Stimulated activated naive B cell treated with anti-CD40 and anti-IgM and Interleukin-4, amounts not matched to agents 10 μg/mL and 1 μg/mL and 100 μg/mL, for 72 hours (primary cell): ENCODE measurements at regions not wholly inside any gene's neighbourhood (a gene's known extent, or its start where the extent isn't known, plus 50 kb on each side); places are given as distances from the start of the nearest gene placed in this dataset.
"Not testable (repeated sequence)": the region's sequence is repeated elsewhere in the genome, so short reads cannot be mapped to it uniquely, and the experiment has no call there.

Experiments used
- ATAC-seq, 2 donors: fragments of 150-1000 bp; cut with Tn5 transposase; replicated peaks; 2 replicates each; pipeline ENCODE4 v1.10.0; 2021; ENCODE audit warnings: moderate library complexity in 1 of 2
- DNase-seq: peaks from one replicate; pipeline ENCODE4 v3.0.0; 2021
- H3K27ac Mint-ChIP-seq: one replicate; pipeline ENCODE4 v1.8.0; 2022; ENCODE audit warnings: mild to moderate bottlenecking, mixed read lengths
- H3K27me3 Mint-ChIP-seq, 2 donors: one replicate each; pipeline ENCODE4 v1.8.0; 2022; ENCODE audit warnings: mixed read lengths in 2 of 2
- H3K36me3 Mint-ChIP-seq, 2 donors: one replicate each; pipeline ENCODE4 v1.8.0; 2022; ENCODE audit warnings: mixed read lengths in 2 of 2, mild to moderate bottlenecking in 1 of 2
- H3K4me1 Mint-ChIP-seq, 2 donors: one replicate each; pipeline ENCODE4 v1.8.0; 2022; ENCODE audit warnings: mixed read lengths in 2 of 2, mild to moderate bottlenecking in 1 of 2
- H3K4me3 Mint-ChIP-seq, 2 donors: one replicate each; pipeline ENCODE4 v1.8.0; 2022; ENCODE audit warnings: mild to moderate bottlenecking in 2 of 2, mixed read lengths in 2 of 2, moderate library complexity in 1 of 2
- H3K9me3 Mint-ChIP-seq, 2 donors: one replicate each; pipeline ENCODE4 v1.8.0; 2022; ENCODE audit warnings: mixed read lengths in 2 of 2, mild to moderate bottlenecking in 1 of 2

DNA sequence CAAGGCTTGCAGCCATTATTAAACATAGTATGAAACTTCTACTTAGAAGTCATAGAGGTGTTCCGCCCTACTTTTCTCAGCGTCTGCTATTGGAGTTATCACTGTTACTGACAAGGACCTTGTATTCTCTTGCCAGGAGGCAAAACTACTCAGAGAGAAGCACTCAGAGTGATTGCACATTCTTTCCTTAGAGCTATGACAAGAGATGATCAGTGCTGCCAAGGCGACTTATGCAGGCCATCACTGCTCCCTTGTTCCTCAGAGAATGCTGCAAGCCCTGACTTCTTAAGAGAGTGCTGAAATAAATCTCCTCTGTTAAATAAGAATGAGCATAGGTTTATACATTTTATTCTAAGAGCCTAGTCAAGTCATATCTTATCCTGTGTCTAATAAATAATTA, 534.6 kb upstream of the PHF14 start:
- no peaks in the 10 kb centered on the region for H3K4me1 Mint-ChIP-seq
- peaks cover 4 to 20% of the 10 kb centered on the region in 2 donors for H3K9me3 Mint-ChIP-seq
- H3K27ac Mint-ChIP-seq, result no peak overlapping the region
- H3K36me3 Mint-ChIP-seq, result no peaks in the 10 kb centered on the region
- no peak for ATAC-seq
- no peaks in the 10 kb centered on the region for H3K27me3 Mint-ChIP-seq
- no peak overlapping the region for H3K4me3 Mint-ChIP-seq
- no peak for DNase-seq

GRCh38 chr7:10455936-10456335, 517.7 kb upstream of the PHF14 start:
- Mint-ChIP-seq H3K27me3 (no peaks in the 10 kb centered on the region), H3K36me3 (no peaks in the 10 kb centered on the region), H3K27ac (no peak overlapping the region), H3K4me1 (no peaks in the 10 kb centered on the region), H3K9me3 (peaks cover 7% of the 10 kb centered on the region in 2 donors), H3K4me3 (no peak overlapping the region)
- DNase-seq (no peak), ATAC-seq (no peak)

- DNase-seq, result no peak
- ATAC-seq, result no peak
- Mint-ChIP-seq H3K4me1 (no peaks in the 10 kb centered on the region), H3K27me3 (no peaks in the 10 kb centered on the region), H3K4me3 (no peak overlapping the region), H3K9me3 (peaks cover 4% of the 10 kb centered on the region in 2 donors), H3K27ac (no peak overlapping the region), H3K36me3 (no peaks in the 10 kb centered on the region)
These were observed 513.2 kb upstream of the PHF14 start for GRCh38 chr7:10460474-10460873.

GRCh38 chr7:10463701-10464100, 510.0 kb upstream of the PHF14 start:
- H3K4me1 Mint-ChIP-seq, result no peaks in the 10 kb centered on the region
- ATAC-seq, result no peak
- DNase-seq, result no peak

DNA sequence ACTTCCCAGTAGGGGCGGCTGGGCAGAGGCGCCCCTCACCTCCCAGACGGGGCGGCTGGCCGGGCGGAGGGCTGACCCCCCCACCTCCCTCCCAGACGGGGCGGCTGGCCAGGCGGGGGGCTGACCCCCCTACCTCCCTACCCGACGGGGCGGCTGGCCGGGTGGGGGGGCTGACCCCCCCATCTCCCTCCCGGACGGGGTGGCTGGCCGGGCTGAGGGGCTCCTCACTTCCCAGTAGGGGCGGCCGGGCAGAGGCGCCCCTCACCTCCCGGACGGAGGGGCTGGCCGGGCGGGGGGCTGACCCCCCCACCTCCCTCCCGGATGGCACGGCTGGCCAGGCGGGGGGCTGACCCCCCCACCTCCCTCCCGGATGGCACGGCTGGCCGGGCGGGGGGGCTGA, 508.1 kb upstream of the PHF14 start:
- H3K36me3 Mint-ChIP-seq, DNase-seq, ATAC-seq, H3K4me1 Mint-ChIP-seq, H3K27me3 Mint-ChIP-seq, H3K27ac Mint-ChIP-seq, H3K4me3 Mint-ChIP-seq, H3K9me3 Mint-ChIP-seq: not testable (repeated sequence)

More at GRCh38 chr7:10463701-10464100, 510.0 kb upstream of the PHF14 start:
- Mint-ChIP-seq H3K9me3 (no peaks in the 10 kb centered on the region), H3K36me3 (no peaks in the 10 kb centered on the region), H3K27ac (no peak overlapping the region), H3K4me3 (no peak overlapping the region), H3K27me3 (no peaks in the 10 kb centered on the region)

- Mint-ChIP-seq H3K27me3 (no peaks in the 10 kb centered on the region), H3K36me3 (no peaks in the 10 kb centered on the region), H3K27ac (no peak overlapping the region), H3K9me3 (no peaks in the 10 kb centered on the region), H3K4me1 (no peaks in the 10 kb centered on the region), H3K4me3 (no peak overlapping the region)
- DNase-seq (no peak), ATAC-seq (no peak)
These were observed 504.8 kb upstream of the PHF14 start for GRCh38 chr7:10468908-10469307.

DNA sequence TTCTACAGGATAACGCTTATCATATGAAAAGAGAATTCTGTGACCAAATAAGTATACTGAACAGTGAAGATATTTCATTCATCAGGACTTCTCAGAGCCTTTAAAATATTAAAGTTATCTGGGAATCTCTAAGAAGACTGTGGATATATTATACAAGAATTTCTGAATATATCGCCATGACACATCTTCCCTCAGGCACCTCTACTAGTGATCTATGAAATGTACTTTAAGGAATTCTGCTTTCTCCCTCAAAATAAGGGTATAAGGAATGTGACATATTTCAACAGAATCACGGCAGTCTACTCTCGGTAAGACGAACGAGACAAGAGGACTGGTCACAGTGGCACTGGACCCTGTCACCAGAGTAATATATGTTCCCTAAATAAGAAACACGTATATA, 504.2 kb upstream of the PHF14 start:
- Mint-ChIP-seq H3K9me3 (no peaks in the 10 kb centered on the region), H3K4me1 (no peaks in the 10 kb centered on the region), H3K27ac (no peak overlapping the region), H3K36me3 (no peaks in the 10 kb centered on the region), H3K27me3 (no peaks in the 10 kb centered on the region), H3K4me3 (no peak overlapping the region)
- DNase-seq (no peak), ATAC-seq (no peak)

DNA sequence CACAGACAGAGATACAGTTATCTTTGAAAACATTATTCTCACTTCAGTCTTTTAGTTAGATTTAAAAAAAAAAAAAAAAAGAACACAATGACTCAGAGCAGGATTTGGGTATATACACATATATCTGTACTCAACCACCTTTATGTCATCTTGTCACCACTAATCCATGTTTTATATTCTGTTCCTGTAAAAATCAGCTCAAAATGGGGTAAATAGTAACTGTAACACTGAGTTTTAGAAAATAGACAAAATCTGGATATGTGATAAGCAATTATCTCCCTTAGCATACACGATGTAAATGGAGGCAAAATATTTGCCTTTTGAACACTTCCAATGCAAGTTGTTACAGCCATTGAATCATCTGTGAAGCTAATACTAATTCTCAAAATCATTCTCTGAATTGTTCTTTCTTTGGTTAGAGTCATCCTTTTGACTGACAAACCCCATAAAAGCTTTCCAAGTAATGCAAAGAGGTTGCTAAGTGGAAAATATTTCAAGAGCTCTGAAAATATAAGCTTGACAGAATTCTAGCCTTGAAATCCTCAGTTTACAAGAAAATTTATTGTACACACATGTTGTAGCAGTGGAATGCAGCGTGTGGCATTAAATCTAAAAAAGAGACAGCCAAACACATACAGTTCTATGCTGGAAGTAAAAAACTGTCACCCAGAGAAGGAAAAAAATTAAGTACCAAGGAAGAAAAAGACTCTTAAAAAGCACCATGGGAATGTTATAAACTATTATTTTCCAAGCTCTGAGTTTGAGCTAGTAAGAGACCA, 502.2 kb upstream of the PHF14 start:
- no peaks in the 10 kb centered on the region for H3K9me3 Mint-ChIP-seq
- H3K36me3 Mint-ChIP-seq, result no peaks in the 10 kb centered on the region
- H3K4me1 Mint-ChIP-seq, result no peaks in the 10 kb centered on the region
- H3K27me3 Mint-ChIP-seq, result no peaks in the 10 kb centered on the region
- DNase-seq, result no peak
- H3K4me3 Mint-ChIP-seq, result no peak overlapping the region
- H3K27ac Mint-ChIP-seq, result no peak overlapping the region
- no peak for ATAC-seq

GRCh38 chr7:10472115-10472514, 501.6 kb upstream of the PHF14 start:
- Mint-ChIP-seq H3K36me3 (no peaks in the 10 kb centered on the region), H3K4me3 (no peak overlapping the region), H3K4me1 (no peaks in the 10 kb centered on the region), H3K27me3 (no peaks in the 10 kb centered on the region), H3K9me3 (no peaks in the 10 kb centered on the region), H3K27ac (no peak overlapping the region)
- DNase-seq, result no peak
- no peak for ATAC-seq

DNA sequence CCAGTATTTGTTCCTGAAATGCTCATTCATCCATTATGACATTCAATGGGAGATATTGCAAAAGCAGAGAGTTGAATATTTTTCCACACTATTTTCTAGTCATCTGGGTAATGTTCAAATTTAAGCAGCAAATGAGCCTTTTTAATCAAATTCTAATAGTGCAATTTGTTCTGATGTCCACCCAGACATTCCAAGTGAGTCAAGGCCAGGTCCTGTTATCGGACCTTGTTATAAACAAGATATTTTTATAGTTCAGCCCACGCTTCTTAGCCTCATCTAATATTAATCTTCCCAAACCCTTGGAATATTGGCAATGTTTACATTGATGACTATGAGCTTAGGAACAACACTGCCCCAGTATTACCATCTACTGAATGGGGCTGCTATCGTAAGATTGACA, 500.1 kb upstream of the PHF14 start:
- ATAC-seq, result no peak
- DNase-seq, result no peak
- Mint-ChIP-seq H3K36me3 (no peaks in the 10 kb centered on the region), H3K9me3 (no peaks in the 10 kb centered on the region), H3K27ac (no peak overlapping the region), H3K4me3 (no peak overlapping the region), H3K27me3 (no peaks in the 10 kb centered on the region), H3K4me1 (no peaks in the 10 kb centered on the region)

DNA sequence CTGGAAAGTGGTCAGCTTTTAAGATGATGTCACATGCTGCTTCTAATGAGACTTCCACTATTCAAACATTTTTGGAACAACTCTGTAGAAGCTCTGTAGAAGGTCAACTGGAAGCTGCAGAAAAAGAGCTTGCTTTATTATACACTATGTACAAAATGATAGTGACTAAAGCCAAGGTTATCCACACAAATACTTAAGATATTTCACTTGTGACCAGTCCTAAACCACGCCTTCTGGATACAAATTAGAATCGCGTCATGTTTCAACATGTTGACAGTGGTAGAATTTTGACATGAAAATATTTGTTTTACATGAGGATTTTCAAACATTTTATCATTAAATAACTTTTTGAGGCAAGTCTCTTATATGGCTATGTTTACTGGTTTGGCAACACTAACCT, 499.6 kb upstream of the PHF14 start:
- H3K4me3 Mint-ChIP-seq, result no peak overlapping the region
- H3K27ac Mint-ChIP-seq, result no peak overlapping the region
- DNase-seq (no peak), ATAC-seq (no peak)
- H3K4me1 Mint-ChIP-seq, result no peaks in the 10 kb centered on the region
- no peaks in the 10 kb centered on the region for H3K36me3 Mint-ChIP-seq
- no peaks in the 10 kb centered on the region for H3K9me3 Mint-ChIP-seq
- no peaks in the 10 kb centered on the region for H3K27me3 Mint-ChIP-seq

- H3K9me3 Mint-ChIP-seq, result no peaks in the 10 kb centered on the region
- H3K27ac Mint-ChIP-seq, result no peak overlapping the region
- no peaks in the 10 kb centered on the region for H3K4me1 Mint-ChIP-seq
- no peaks in the 10 kb centered on the region for H3K36me3 Mint-ChIP-seq
- DNase-seq (no peak), ATAC-seq (no peak)
- H3K4me3 Mint-ChIP-seq, result no peak overlapping the region
- H3K27me3 Mint-ChIP-seq, result no peaks in the 10 kb centered on the region
These were observed 497.6 kb upstream of the PHF14 start for GRCh38 chr7:10475940-10476641.

GRCh38 chr7:10476642-10477041, 497.0 kb upstream of the PHF14 start:
- Mint-ChIP-seq H3K4me3 (no peak overlapping the region), H3K4me1 (no peaks in the 10 kb centered on the region), H3K36me3 (no peaks in the 10 kb centered on the region), H3K9me3 (no peaks in the 10 kb centered on the region), H3K27ac (no peak overlapping the region), H3K27me3 (no peaks in the 10 kb centered on the region)
- no peak for ATAC-seq
- DNase-seq, result no peak

DNA sequence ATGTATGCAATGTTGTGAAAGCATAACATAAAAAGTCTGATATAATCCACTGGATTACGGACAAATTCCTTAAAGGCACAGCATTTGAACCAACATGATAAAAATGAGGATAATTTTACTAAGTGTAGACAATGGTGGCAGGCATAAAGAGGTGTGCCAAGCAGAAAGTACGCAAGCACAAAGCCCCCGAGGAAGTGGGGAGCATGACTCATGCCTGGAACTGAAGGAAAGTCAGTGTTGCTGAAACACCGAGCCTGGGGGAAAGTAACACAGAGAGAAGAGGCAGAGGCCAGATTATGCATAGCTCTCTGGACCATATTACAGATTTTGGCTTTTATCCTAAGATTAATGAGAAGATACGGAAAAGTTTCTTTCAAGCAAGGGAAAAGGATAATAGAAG, 490.0 kb upstream of the PHF14 start:
- DNase-seq (no peak), ATAC-seq (no peak)
- no peak overlapping the region for H3K27ac Mint-ChIP-seq
- H3K36me3 Mint-ChIP-seq, result no peaks in the 10 kb centered on the region
- H3K4me3 Mint-ChIP-seq, result no peak overlapping the region
- H3K9me3 Mint-ChIP-seq, result peaks cover 0 to 1% of the 10 kb centered on the region in 2 donors
- no peaks in the 10 kb centered on the region for H3K27me3 Mint-ChIP-seq
- H3K4me1 Mint-ChIP-seq, result no peaks in the 10 kb centered on the region

GRCh38 chr7:10484767-10485166, 488.9 kb upstream of the PHF14 start:
- H3K27ac Mint-ChIP-seq, result no peak overlapping the region
- H3K9me3 Mint-ChIP-seq, result peaks cover 0 to 1% of the 10 kb centered on the region in 2 donors
- DNase-seq, result no peak
- ATAC-seq, result no peak
- no peaks in the 10 kb centered on the region for H3K36me3 Mint-ChIP-seq
- no peaks in the 10 kb centered on the region for H3K4me1 Mint-ChIP-seq
- H3K27me3 Mint-ChIP-seq, result no peaks in the 10 kb centered on the region
- H3K4me3 Mint-ChIP-seq, result no peak overlapping the region
